Activated CD8-positive, alpha-beta T cell treated with anti-CD3 and anti-CD28 coated beads, Interleukin-2, amount 10 ng/mL, durations not matched to agents 7 days and 5 days (primary cell): ENCODE measurements at regions not wholly inside any gene's neighbourhood (a gene's known extent, or its start where the extent isn't known, plus 50 kb on each side); places are given as distances from the start of the nearest gene placed in this dataset.

Source experiments
- ATAC-seq: fragments of 150-1000 bp; cut with Tn5 transposase; one replicate; pipeline ENCODE4 v1.10.0; 2021; ENCODE audit warnings: moderate library complexity
- CTCF ChIA-PET: fragments of 350-600 bp; sonication (Branson Sonifier 250); formaldehyde crosslinking; loops from one replicate; lab custom pipeline; 2021; ENCODE audit warnings: antibody characterized with exemption; lab: Charles Lee
- POLR2A ChIA-PET: fragments of 350-600 bp; sonication (Branson Sonifier 250); formaldehyde crosslinking; loops from one replicate; lab custom pipeline; 2021; ENCODE audit warnings: antibody characterized with exemption; lab: Charles Lee
- DNase-seq: peaks from one replicate; pipeline ENCODE4 v3.0.0-alpha.2; 2020
- H3K27ac Mint-ChIP-seq: one replicate; pipeline ENCODE4 v1.8.0; 2021; ENCODE audit warnings: mild to moderate bottlenecking, mixed read lengths
- H3K27me3 Mint-ChIP-seq: one replicate; pipeline ENCODE4 v1.8.0; 2021; ENCODE audit warnings: low read depth, mixed read lengths
- H3K36me3 Mint-ChIP-seq: one replicate; pipeline ENCODE4 v1.8.0; 2021; ENCODE audit warnings: low read depth, mixed read lengths
- H3K4me1 Mint-ChIP-seq: one replicate; pipeline ENCODE4 v1.8.0; 2021; ENCODE audit warnings: low read depth, mixed read lengths
- H3K4me3 Mint-ChIP-seq: one replicate; pipeline ENCODE4 v1.8.0; 2021; ENCODE audit warnings: mild to moderate bottlenecking, mixed read lengths
- H3K9me3 Mint-ChIP-seq: one replicate; pipeline ENCODE4 v1.8.0; 2022; ENCODE audit warnings: mixed read lengths; ENCODE audit not compliant: insufficient read depth

DNA sequence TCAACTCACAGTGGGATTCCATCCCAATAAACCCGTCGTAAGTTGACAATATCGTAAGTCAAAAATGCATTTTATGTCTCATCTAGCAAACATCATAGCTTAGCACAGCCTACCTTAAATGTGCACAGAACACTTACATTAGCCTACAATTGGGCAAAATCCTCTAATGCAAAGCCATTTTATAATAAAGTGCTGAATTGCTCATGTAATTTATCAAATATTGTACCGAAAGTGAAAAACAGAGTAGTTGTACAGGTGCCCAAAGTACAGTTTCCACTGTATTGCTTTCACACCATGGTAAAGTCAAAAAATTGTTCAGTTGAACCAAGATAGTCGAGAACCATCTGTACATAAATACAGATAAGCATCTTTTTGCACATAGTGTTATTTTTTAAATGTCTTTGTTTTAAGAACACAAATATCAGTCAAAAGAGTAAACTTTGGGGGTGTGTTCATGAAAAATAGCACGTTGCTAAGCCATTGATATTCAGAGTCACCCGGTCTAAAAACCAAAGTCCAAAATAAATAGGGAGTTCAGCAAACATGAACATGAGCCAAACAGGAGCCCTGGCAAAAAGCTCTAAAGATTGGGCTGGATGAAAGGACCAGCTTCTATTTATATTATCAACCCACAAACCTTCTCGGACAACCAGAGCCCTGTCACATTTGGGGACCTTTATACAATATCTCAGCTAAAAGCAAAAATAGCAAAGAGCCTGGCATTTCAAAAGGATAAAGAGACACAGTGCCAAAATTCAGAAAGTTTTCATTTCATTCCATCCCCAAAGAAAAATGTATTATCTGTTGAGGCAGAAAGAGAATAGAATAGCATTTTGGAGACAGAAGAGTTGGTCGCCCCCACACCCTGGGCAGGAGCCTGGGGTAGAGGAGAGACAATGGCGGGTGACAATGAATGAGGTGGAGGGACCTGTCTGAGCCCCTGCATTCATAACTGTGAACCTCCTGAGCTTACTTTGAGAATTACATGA is 105.9 kb upstream of the SH3BP4 start:
- Mint-ChIP-seq H3K9me3 (no peaks in the 10 kb centered on the region), H3K4me3 (no peak overlapping the region), H3K36me3 (no peaks in the 10 kb centered on the region), H3K27me3 (no peaks in the 10 kb centered on the region), H3K4me1 (no peaks in the 10 kb centered on the region), H3K27ac (no peak overlapping the region)
- POLR2A ChIA-PET, result no interaction called here
- no peak for DNase-seq
- no peak for ATAC-seq
- CTCF ChIA-PET, result no interaction called here

DNA sequence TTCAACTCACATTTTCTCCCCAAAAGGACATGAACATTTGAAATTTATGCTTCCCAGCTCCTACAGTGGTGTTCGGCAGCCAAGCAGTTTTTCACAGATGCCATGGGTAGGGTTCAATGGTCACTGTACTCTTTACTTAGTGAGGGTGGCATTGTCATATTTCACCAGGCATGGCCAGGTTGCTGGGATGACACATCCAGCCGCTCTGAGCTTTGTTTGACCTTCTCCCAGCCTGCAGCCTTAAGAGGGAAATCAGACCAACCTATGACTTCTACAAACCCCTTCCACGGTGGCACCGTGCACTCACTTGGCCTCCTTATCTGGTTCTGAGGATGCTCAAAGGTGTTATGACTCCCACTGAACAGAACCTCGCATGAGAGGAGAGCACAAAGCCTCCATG is 108.4 kb upstream of the SH3BP4 start:
- Mint-ChIP-seq H3K4me1 (no peaks in the 10 kb centered on the region), H3K27me3 (no peaks in the 10 kb centered on the region), H3K4me3 (no peak overlapping the region), H3K36me3 (no peaks in the 10 kb centered on the region), H3K27ac (no peak overlapping the region), H3K9me3 (no peaks in the 10 kb centered on the region)
- POLR2A ChIA-PET, result no interaction called here
- no peak for DNase-seq
- CTCF ChIA-PET, result no interaction called here
- no peak for ATAC-seq

DNA sequence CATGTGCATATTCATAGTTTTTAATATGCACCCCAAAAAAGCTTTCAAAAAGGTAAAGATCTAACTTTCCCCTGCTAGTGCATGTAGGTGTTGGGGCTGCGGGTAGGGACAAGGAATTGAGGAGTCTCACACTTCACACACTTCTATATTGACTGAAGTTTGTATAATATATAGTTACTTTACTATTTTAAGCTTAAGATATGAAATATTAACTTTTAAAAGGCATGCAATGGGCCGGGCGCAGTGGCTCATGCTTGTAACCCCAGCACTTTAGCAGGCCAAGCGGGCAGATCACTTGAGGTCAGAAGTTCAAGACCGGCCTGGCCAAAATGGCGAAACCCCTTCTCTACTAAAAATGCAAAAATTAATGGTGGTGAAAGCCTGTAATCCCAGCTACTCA is 109.1 kb upstream of the SH3BP4 start:
- no peaks in the 10 kb centered on the region for H3K36me3 Mint-ChIP-seq
- no peaks in the 10 kb centered on the region for H3K9me3 Mint-ChIP-seq
- no peaks in the 10 kb centered on the region for H3K27me3 Mint-ChIP-seq
- no peak for DNase-seq
- ChIA-PET CTCF (no interaction called here), POLR2A (no interaction called here)
- no peak overlapping the region for H3K27ac Mint-ChIP-seq
- H3K4me1 Mint-ChIP-seq, result no peaks in the 10 kb centered on the region
- no peak overlapping the region for H3K4me3 Mint-ChIP-seq
- no peak for ATAC-seq

DNA sequence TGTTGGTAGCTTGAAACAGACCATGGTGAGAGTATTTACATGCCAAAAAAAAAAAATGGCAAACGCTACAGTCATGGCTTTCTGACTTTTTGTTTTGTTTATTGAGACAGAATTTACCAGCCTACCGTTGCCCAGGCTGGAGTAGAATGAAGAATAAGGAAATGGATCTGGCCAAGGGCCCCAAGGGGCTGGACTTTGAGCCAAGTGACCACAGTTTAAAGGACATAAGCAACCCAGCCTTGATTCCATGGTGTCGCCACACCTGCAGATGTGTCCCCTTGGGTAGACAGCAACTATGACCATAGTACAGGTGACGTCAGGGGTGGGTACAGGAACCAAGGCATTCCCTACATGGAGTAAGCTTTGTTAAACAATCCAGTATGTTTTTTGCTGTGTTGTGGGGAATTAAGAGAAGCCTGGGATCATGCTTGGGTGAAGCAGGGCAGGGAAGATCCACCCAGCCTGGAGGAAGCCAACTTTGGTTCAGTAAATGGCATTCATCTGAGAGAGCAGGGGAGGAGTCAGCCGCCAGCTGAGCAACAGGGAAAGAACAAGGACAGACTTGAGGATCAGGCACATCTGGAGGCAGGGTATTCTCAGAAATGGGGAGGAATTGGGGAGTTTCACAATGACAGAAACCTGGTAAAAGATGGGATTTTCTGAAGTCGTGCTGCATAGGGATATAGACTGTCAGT is 110.3 kb upstream of the SH3BP4 start:
- H3K27me3 Mint-ChIP-seq, result no peaks in the 10 kb centered on the region
- ATAC-seq (no peak), DNase-seq (no peak)
- ChIA-PET CTCF (no interaction called here), POLR2A (no interaction called here)
- H3K36me3 Mint-ChIP-seq, result no peaks in the 10 kb centered on the region
- no peaks in the 10 kb centered on the region for H3K4me1 Mint-ChIP-seq
- H3K9me3 Mint-ChIP-seq, result no peaks in the 10 kb centered on the region
- H3K4me3 Mint-ChIP-seq, result no peak overlapping the region
- H3K27ac Mint-ChIP-seq, result no peak overlapping the region

DNA sequence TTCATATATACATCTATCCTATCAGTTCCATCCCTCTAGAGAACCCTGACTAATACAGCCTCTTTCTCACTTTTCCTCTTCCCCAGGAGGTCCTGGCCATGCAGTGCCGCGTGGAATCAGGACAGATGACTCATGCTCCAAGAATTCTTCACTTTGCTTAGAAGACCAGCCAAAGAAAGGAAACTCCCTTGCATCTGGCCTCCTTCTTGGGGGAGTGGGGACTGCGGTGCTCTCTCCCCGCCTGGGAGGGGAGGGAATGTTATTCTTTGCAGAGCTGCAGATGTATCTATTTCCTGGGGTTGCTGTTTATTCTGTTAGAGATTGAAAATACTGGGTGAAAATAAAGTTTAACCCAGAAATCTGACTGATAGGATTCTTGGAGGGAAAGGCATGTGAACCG is 111.5 kb upstream of the SH3BP4 start:
- no peak overlapping the region for H3K27ac Mint-ChIP-seq
- H3K27me3 Mint-ChIP-seq, result no peaks in the 10 kb centered on the region
- no peaks in the 10 kb centered on the region for H3K9me3 Mint-ChIP-seq
- H3K36me3 Mint-ChIP-seq, result no peaks in the 10 kb centered on the region
- H3K4me3 Mint-ChIP-seq, result no peak overlapping the region
- ChIA-PET POLR2A (interaction anchor here (0.6 kb wide), 1 partner anchor 1403 kb away, joined by 3 read pairs; no protein-coding TSS in a partner anchor), CTCF (no interaction called here)
- ATAC-seq (no peak), DNase-seq (no peak)
- no peaks in the 10 kb centered on the region for H3K4me1 Mint-ChIP-seq

DNA sequence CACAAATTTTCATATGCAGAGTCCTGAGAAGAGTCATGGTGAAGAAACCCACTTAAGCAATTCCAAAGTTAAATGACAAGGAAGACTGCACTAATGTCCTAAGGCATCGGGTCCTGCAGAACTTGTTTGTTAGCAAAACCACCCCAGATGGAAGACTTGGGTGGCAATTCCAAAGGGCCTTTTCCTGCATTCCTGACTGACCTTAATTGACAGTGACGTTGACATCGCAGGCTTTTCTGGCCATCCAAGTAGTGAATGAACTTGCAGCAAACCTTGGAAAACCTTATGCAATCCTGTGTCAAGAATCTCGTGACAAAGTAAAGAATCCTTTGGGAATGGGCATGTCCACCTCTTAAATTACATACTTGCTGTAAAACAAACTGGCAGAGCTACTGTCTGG is 112.5 kb upstream of the SH3BP4 start:
- no peak for DNase-seq
- H3K9me3 Mint-ChIP-seq, result no peaks in the 10 kb centered on the region
- POLR2A ChIA-PET, result no interaction called here
- H3K4me3 Mint-ChIP-seq, result no peak overlapping the region
- ATAC-seq, result no peak
- CTCF ChIA-PET, result no interaction called here
- no peaks in the 10 kb centered on the region for H3K4me1 Mint-ChIP-seq
- H3K27me3 Mint-ChIP-seq, result no peaks in the 10 kb centered on the region
- H3K36me3 Mint-ChIP-seq, result no peaks in the 10 kb centered on the region
- no peak overlapping the region for H3K27ac Mint-ChIP-seq

DNA sequence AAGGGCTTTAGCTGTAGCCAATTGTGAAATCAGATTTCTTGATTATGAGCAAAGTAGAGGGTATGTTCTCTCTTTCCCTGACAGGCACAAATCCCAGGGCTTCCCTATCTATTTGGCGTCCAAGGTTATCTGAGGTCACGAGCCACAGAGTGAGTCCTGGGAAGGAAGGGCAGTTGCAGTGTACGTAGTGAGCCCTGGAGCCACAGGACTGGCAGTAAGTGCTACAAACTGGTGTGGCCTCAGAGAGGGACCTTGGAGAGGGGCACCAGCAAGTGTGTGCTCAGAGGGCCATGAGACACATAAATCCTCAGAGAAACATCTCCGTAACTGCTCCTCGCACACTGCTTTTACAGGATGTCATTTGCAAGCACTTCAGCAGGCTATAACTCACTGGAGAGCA is 115.5 kb upstream of the SH3BP4 start:
- no peak for ATAC-seq
- Mint-ChIP-seq H3K27ac (no peak overlapping the region), H3K9me3 (no peaks in the 10 kb centered on the region), H3K4me1 (no peaks in the 10 kb centered on the region), H3K4me3 (no peak overlapping the region), H3K36me3 (no peaks in the 10 kb centered on the region), H3K27me3 (no peaks in the 10 kb centered on the region)
- ChIA-PET POLR2A (no interaction called here), CTCF (no interaction called here)
- no peak for DNase-seq

DNA sequence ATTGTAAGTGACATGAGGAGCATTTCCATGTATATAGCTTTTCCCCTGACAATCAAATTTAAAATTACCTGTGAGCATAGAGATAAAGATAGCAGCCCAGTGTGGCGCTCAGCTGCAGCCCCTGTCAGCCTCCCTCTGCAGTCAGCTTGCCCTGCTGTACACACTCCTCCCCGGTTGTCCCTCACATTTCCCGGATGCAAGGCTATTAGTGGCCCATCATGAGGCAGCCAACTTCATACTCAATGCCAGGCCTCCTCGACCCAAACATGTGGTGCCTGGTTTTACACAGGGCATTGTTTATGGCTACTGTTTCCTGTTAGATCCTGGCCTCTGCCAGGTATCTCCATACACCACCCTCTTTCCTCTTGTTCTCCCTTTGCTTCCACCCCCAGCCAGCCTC is 116.1 kb upstream of the SH3BP4 start:
- DNase-seq (no peak), ATAC-seq (no peak)
- Mint-ChIP-seq H3K4me1 (no peaks in the 10 kb centered on the region), H3K4me3 (no peak overlapping the region), H3K9me3 (no peaks in the 10 kb centered on the region), H3K36me3 (no peaks in the 10 kb centered on the region), H3K27ac (no peak overlapping the region), H3K27me3 (no peaks in the 10 kb centered on the region)
- CTCF ChIA-PET, result no interaction called here
- POLR2A ChIA-PET, result no interaction called here

DNA sequence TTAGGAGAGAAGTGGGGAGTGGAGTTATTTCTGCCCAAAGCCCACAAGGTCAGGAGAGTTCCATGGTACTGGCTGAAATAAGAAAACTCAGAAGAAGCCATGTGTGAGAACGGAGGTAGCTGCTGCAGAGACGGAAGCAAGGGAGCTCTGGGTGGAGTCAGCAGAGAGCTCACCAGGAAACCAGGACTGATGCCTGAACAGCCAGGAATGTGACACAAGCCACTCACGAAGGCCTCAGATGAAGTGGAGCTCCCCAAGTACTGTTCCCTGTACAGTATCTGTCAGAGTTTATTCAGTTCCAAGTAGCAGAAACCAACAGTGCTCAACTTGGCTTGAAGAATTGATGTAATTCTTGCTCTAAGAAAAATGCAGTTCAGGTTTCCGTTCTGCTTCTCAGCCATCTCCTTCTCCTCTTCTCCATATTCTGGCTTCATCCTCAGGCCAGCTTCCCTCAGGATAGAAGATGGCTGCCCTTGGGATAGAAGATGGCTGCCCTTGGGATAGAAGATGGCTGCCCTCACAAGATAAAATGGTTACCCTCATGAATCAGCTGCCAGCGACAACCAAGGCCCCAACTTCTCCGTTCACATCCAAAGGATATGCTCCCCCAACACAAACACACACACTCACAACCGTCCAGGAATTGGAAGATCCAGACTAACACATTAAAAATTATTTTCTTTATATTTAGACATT is 117.4 kb upstream of the SH3BP4 start:
- ChIA-PET CTCF (no interaction called here), POLR2A (interaction anchor here (0.6 kb wide), 1 partner anchor 481 kb away, joined by 3 read pairs; no protein-coding TSS in a partner anchor)
- no peak for ATAC-seq
- no peaks in the 10 kb centered on the region for H3K9me3 Mint-ChIP-seq
- no peaks in the 10 kb centered on the region for H3K36me3 Mint-ChIP-seq
- H3K27me3 Mint-ChIP-seq, result no peaks in the 10 kb centered on the region
- DNase-seq, result no peak
- H3K27ac Mint-ChIP-seq, result no peak overlapping the region
- H3K4me1 Mint-ChIP-seq, result no peaks in the 10 kb centered on the region
- no peak overlapping the region for H3K4me3 Mint-ChIP-seq

DNA sequence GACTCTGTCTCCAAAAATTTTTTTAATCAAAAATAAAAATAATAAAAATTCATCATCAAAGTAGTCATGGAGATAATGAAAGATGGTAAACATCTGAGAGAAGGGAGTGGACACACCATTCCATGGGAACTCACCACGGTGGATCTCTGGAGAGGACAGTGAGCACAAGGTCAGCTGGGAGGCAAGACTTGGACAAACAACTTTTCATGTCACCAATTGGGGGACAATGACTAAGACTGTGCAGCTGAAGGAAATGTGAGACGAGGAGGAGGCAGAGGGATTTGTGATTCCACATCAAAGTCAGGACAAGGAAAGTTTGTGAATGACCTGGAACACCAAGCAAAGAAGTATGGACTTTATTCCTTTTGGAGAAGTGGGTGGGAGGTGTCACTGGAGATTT is 121.0 kb upstream of the SH3BP4 start:
- H3K27ac Mint-ChIP-seq, result no peak overlapping the region
- ATAC-seq (no peak), DNase-seq (no peak)
- H3K4me1 Mint-ChIP-seq, result no peaks in the 10 kb centered on the region
- no peaks in the 10 kb centered on the region for H3K9me3 Mint-ChIP-seq
- H3K36me3 Mint-ChIP-seq, result no peaks in the 10 kb centered on the region
- H3K4me3 Mint-ChIP-seq, result no peak overlapping the region
- no peaks in the 10 kb centered on the region for H3K27me3 Mint-ChIP-seq
- POLR2A ChIA-PET, result no interaction called here
- CTCF ChIA-PET, result no interaction called here

DNA sequence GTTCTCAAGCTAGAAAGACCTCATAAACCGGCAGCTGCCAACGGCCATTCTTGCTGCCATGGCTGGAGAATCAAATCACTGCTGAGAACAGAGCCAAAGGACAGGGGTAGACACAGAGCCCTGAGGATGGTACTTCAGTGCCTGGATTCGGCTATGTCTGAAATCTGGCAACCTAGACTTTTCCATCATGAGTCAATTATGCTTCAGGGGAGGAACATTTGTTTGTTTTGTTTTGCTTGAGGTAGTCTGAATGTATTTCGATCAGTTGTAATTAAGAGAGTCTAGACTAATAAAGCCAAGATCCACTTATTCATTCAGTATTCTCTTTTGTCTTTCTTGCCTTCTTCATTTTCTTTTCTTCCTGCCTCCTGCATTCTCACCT is 122.8 kb upstream of the SH3BP4 start:
- H3K4me3 Mint-ChIP-seq, result no peak overlapping the region
- no peaks in the 10 kb centered on the region for H3K9me3 Mint-ChIP-seq
- H3K4me1 Mint-ChIP-seq, result no peaks in the 10 kb centered on the region
- no peak for ATAC-seq
- POLR2A ChIA-PET, result no interaction called here
- no peaks in the 10 kb centered on the region for H3K27me3 Mint-ChIP-seq
- DNase-seq, result no peak
- H3K27ac Mint-ChIP-seq, result no peak overlapping the region
- CTCF ChIA-PET, result no interaction called here
- H3K36me3 Mint-ChIP-seq, result no peaks in the 10 kb centered on the region
